NCI-H2196 (cell line): ENCODE measurements at regions not wholly inside any gene's neighbourhood (a gene's known extent, or its start where the extent isn't known, plus 50 kb on each side); places are given as distances from the start of the nearest gene placed in this dataset.

Experiments used
- DNase-seq: peaks from one replicate; lab custom pipeline; 2025; ENCODE audit not compliant: unreplicated experiment; lab: John Stamatoyannopoulos, UW

DNA sequence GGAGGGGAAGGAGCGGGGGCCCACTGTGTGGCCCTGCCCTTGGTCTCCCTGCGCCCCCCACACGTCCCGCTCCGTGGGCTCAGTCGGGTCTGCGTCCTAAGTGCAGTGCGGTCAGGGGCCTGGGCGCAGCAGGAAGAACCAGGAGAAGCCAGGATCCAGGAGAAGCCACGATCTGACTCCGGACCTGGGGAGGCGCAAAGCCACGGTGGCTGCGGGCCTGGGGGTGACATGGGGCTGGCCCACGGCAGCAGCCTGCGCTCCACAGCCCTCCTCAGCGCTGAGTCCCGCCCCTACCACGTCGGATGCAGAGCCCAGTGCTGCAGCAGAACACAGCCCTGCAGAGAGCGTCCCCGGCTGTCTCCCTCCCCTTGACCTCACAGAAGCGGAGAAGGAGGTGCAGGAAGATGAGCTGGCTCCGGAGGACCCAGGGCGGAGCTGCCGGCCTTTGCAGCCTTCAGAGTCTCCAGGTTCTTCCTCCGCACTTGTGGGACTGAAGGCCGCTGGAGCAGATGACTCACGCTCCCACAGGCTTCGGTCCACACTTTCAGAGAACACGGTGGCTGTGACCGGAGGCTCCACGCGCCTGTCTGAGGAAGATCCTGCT, 589.2 kb upstream of the SALL3 start:
- DNase-seq, result no peak

DNA sequence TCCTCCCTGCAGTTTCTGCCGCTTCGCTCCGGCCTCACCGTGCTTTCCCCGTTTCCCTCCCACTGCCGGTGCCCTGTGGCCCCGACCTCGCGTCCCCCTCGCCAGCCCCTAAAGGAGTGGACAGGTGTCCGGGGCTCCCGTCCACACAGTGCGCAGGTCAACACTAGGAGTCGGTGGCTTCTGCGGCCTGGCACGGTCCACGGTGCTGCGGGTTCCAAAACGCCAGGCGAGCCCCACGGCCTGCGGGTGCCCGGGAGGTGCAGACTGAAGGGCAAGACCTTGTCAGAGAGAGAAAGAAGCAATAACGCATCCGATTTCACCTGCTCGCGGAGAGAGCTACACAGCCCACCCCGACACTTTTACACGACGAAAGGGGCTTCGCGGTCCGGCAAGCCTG, 588.7 kb upstream of the SALL3 start:
- DNase-seq, result no peak

DNA sequence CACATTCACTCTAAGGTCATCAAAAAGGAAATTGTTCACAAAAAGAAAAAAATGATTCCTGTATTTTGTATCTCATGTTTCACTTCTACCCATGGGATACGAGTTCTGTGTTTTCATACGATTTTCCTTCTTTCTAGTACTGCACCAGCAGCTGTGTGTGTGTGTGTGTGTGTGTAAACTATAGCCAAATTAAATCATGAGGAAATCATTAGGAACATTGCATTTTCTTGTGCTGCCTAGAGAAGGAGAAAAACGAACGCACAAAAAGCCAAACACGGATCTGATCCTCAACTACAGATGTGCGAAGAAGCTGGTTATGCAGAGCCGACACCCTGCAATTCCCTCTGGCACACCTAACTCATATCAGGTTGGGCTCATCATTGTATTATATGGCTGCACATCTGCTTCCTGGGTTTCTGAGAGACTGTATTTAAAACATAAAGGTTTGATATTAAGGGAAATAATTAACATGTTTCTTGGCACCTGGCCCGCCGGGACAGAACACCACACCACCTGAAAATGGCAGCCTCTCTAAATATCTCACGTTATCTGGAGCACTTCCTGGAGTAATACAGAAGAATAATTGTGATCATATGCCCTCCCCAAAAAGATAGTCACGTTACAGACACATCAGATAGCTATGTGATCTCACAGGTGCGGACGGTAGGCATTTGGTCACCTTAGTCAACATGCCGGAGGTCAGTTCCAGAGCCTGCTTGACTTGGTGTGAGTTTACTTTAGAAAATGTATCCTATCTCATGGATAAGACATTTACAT, 586.3 kb upstream of the SALL3 start:
- no peak for DNase-seq

DNA sequence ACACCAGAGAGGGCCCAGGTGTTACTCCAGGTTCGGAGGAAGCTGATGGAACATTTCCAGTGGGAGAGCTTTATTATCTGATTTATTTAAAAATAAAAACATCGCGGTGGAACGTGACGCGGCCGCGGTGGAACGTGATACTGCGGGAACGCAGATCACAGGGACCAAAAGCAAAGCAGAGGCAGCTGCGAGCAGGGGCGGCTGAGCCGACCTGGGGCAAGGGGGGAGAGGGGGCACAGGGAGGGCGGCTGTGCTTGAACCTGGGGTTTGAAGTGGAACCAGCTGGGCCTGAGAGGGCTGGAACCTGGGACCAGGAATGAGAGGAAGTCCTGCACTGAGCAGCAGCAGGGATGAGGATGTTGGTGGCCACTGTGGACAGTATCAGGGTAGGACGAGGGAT, 583.5 kb upstream of the SALL3 start:
- no peak for DNase-seq

DNA sequence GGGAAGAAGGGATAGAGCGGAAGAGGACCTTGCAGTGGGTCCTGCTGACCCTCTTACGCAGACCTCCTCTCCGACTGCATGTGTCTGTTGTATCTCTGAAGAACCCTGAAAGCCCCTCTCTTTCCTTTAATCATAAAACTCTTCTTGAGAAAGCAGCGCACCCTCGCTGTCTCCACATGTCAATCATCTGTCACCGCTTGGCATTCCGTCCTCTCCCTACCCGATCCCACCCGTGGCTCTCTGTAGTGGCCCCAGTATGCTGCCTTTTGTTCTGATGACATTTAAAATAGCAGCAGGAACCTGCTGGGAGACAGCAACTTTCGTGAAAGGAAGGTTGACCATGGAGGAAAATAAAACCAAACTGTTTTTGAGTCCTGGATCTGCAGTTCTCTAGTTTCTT, 582.9 kb upstream of the SALL3 start:
- DNase-seq, result no peak

DNA sequence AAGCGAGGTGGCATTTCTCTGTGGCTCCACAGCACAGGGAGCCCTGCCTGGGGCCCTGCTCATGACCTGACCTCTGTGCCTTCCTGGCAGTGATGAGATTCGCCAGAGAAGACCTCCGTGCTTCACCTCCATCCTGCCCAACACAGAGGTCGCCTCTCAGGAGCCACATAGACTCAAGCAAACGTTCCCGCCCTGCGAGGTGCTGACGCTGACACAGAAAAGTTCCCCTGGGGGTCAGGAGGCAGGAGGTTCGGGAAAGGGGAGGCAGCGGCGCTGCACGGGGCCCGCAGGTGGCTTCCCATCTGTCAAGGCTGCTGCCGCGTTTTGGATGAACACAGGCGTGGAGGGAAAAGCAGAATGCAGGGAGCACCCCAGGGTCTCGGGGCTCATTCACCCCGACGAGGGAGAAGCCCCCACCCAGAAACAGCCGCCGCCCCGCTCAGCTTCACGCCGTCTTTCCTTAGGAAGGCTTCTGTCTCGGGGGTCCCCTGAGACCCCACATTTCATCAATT, 579.6 kb upstream of the SALL3 start:
- no peak for DNase-seq

DNA sequence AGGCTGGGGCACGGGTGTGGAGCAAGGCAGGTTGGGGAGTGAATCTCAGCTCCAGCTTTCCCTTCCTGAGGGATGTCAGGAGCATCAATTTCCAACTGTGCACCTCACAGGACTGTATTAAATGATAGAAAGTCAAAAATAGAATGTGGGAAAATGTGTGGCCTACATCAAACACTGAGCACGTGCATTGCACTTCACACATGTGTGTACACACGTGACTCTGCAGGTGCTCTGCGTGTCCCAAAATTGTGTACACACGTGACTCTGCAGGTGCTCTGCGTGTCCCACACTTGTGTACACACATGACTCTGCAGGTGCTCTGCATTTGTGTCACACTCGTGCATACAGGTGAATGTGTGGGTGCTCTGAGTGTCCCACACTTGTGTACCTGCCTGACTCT, 577.2 kb upstream of the SALL3 start:
- no peak for DNase-seq

DNA sequence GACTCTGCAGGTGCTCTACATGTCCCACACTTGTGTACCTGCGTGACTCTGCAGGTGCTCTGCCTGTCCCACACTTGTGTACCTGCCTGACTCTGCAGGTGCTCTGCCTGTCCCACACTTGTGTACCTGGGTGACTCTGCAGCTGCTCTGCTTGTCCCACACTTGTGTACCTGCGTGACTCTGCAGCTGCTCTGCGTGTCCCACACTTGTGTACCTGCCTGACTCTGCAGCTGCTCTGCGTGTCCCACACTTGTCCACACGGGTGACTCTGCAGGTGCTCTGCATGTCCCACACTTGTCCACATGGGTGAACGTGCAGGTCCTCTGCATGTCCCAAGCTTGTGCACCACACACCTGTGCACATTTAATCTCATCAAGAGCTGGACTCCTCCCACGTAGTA, 576.7 kb upstream of the SALL3 start:
- no peak for DNase-seq

DNA sequence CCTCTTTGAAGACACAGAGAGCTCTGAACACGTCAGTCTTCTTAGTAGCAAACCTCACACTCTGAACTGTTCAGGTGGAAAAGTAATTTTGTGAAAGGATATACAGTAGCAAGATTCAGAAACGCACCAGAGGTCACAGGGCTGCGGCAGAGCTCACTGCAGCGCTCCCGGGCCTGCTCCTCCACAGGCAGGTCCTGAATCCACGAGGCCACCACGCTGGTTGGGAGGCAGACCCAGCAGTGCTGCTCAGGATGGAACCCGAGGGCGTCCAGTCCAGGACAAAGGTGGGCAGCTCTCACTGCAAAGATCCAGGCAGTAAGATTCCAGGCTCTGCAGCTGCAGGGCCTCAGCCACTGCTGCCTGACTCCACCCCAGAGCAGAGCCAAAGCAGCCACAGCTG, 576.2 kb upstream of the SALL3 start:
- no peak for DNase-seq

DNA sequence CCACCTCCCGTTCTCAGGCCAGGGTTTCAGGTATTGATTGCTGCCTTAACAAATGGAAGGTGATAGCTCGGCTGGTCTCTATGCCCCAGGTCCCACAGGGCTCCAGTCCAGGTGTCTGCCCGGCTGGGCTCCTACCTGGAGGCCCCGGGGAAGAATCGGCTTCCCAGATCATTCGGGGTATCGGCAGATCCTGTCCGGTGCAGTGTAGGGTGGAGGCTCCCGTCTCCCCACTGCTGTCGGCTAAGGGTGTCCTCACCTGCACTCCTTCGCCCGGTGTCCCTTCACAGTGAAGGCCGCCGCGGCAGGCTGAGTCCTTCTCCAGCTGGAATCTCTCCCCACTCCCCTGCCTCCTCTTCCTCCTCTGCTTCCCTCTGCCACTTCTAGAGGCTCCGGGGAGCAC, 573.9 kb upstream of the SALL3 start:
- no peak for DNase-seq

DNA sequence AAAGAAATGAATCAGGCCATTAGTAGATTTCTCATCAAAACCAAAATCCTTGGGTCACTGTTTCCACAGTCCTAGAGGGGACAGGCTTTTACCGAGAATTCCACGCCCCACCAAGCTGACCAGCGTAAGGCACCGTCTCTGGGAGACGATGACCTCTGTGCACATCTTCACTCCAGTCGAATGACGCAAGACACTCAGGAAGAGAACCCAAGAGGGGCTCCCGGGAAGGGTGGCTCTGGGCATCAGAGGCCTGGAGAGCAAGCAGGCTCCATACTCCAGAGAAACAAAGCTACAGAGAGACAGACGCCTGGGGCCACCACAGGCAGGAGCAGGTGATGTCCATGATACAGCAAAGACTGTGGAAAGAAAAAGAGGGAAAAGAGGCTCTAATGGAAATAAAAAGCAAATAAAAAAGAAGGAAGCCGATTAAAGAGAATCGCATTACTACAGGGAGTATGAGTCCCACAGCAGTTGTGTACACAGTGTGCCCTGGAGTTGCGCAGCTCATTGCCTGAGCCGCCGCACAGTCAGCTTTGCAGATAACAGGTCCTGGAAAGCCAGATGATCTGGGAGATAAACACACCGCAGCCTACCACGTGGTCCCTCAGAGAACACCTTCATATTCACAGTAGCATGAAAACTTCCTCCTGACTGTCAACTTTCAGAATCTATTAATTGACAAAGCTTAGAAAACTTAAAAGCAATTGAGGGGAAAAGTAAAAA, 572.7 kb upstream of the SALL3 start:
- DNase-seq, result peak; percentile 44

DNA sequence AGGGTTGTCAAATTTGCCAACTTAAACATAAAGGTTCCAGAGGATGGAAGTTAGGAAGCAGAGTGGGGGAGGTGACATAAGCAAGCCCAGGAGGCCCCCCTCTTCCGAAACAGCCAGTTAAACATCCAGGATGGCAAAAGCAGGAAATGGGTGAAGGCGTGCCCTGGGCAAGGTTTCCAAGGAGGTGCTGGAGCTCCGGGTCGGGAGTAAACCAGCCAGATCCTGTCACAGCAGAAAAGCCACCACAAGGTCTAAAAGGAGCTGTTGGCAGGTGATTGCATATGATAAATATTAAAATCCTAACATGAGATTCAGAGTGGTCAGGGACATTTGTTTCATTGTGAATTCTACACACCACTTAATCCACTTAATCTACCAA, 572.2 kb upstream of the SALL3 start:
- peak; percentile 59 for DNase-seq

DNA sequence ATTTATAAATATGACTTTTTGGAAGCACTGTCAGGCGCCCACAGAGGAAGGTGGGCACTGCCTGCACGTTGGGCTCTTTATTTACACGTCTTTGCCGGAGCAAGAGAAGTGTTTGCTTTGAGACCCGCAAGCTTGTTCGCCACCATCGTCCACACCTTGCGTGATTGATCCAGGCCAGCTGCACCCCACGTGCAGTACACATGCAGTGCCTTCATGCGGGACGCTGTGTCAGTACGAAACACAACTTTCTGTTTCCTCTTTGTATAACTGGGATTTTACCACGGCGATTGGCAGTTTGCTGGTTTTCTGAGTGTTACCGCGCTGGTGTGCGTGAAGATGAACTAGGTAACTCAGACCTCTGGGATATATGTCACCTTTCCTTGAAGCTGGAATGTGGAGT, 571.0 kb upstream of the SALL3 start:
- no peak for DNase-seq

DNA sequence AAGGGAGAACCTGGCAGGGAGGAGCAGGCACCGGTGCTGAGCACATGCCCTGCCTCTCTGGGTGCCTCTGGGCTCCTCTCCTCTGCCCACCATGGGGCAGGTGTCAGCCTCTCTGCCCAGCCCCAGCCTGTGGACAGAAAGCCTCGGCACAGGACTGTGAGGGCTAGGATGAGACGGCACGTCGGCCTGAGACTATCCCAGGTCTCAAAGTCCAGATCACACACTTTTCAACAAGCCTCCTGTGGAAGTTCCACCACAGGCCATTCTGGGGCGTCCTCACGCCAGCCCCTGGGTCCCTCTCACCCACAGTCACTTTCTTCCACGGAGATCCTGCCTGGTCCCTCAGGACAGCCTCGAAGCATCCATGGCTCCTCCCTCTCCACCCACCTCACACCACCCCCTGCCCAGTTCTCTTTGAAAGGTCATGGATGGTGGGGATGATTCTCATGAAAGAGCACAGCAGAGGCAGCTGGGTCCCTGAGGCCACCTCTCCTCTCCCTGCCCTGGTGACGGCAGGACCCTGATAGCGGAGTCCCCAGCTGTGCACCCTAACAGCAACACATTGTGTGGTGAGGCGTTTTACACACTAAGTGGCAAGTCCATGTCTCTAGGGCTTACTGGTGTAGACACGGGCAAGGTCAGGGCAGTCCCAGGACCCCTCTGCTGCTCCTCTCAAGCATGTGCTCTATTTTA, 569.4 kb upstream of the SALL3 start:
- DNase-seq, result no peak

DNA sequence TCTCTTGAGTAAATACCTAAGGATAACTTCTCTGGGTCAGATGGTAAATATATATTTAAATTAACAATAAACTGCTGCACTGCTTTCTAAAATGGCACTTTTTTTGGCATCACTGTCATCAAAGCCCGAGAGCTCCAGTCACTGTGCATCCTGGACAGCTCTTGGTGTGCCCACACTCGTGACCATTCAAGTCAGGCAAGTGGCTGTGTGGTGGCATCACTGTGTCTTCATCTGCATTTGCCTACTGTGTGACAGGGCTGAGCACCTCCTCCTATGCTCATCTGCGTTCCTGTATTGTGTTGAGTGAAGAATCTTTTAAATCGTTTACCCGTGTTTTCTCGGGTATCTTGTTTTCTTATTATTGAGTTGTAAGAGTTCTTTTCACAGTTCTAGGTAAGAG, 568.1 kb upstream of the SALL3 start:
- DNase-seq, result no peak

DNA sequence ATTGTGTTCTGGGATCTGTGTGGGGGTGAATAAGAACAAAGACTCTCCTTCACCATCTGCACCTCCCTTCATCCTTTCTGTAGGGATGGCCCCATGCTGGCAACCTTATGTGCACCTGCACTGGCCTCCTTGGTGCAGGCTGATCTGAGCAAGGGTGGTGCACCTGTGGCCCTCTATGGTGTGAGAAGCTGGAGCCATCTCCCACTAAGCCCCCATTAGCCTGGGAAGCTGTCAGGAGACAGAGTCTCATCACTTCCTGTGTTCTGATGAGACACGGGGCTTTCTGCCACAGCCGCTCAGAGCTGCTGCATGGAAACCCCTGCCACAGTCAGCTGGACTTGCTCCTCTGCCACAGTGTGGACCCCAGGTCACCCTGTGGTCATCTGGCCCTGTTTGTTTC, 565.3 kb upstream of the SALL3 start:
- DNase-seq, result no peak

DNA sequence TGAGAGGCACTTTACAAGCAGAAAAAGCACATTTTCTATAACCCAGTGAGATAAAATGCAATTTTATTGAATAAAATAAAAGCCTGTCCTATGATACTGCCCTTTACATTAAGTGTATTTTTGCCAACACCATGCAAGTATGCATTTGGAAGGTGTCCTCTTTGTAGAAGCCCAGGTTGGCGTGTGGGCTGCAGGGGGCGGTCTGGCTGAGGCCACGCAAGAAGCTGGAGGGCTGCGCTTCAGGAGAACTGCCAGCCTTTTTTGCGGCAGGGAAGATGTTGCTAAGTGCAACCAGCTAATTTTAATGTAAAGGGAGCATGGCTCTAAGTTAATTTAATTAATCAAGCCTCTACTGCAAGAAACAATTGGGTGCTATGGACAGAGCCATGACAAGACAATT, 562.8 kb upstream of the SALL3 start:
- DNase-seq, result no peak

DNA sequence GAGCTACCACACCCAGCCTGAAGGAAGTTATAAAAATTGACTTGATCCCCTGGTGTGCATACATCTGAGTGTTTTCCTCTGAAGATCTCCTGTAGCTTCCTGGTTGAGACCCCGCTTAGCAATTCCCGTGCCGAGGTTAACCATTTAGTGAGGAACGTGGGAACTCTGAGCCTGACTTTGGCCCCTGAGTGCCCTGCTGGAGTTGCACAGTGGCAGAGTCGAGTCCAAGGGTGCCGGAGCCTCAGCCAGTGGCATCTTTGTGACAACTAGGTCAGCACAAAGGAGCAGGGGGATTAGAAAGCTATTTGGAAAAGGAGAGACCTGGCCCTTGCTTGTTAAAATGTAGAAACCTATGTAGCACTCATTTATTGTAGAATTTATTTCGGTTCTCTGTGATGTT, 561.2 kb upstream of the SALL3 start:
- DNase-seq, result no peak

DNA sequence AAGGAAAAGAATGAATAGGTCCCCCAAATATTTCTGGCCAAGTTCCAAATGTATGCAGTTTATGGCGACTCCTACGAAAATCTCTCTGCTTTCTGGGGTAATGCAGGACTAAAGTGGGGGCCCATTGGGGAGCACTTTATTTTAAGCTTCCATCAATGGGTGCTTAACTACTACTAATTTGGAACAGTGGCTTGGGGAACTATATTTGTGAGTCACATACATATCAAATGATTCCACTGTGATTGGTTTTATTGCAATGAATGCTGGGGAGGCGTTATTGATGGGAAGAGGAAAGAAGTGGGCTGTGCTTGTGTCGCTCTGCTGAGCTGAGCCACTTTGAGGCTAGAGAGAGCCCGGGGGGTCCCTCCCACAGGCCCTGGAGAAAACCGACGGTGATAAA, 560.4 kb upstream of the SALL3 start:
- no peak for DNase-seq

DNA sequence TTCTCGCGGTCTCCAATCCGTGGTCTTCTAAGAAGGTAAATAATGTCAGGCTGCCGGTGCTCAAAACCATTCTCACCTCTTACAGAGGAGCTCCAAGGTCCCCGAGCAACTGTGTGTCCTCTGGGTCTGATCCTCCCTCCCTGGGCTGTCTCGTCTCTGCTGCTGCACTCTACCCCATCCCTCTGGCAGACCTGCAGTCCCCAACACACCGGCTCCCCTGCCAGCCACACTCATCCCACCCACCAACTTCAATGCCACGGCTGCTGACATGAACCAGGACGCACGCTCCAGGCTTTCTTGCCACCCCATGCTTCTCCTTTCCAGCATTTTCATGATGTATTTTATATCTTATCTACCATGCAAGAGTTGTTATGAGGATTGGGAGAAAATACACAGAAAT, 559.5 kb upstream of the SALL3 start:
- no peak for DNase-seq

DNA sequence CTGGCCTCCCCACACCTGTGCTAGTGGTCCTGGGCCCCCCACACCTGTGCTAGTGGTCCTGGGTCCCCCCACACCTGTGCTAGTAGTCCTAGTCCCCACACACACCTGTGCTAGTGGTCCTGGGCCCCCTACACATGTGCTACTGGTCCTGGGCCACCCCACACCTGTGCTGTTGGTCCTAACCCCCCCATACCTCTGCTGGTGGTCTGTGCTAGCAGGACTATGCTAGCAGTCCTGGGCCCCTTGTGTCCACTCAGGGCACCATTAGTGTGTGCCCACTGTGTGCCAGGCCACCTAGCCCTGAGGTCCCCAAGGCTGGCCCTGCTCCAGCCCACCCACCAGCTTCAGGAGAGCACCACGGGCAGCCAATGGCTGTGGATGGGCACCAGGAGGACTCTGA, 558.2 kb upstream of the SALL3 start:
- no peak for DNase-seq

DNA sequence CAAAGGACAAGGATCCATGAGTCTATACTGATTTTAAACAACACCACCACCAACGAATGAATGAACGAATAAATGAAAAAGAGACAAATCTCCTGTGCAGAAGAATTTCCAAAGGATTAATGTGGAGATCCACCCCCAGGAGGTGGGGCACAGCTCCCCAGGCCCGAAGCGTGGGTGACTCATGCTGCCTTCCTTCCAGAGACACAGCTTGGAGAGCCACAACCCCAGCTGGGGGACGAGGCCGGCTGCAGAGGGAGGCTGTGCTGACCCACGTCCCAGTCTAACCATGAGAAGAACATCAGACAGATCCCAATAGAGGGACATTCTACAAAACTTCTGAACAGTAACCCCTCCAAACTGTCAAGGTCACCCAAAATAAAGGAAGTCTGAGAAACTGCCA, 557.3 kb upstream of the SALL3 start:
- DNase-seq, result no peak
